ENCODE measurements at regions not wholly inside any gene's neighbourhood (a gene's known extent, or its start where the extent isn't known, plus 50 kb on each side); places are given as distances from the start of the nearest gene placed in this dataset.

DNA sequence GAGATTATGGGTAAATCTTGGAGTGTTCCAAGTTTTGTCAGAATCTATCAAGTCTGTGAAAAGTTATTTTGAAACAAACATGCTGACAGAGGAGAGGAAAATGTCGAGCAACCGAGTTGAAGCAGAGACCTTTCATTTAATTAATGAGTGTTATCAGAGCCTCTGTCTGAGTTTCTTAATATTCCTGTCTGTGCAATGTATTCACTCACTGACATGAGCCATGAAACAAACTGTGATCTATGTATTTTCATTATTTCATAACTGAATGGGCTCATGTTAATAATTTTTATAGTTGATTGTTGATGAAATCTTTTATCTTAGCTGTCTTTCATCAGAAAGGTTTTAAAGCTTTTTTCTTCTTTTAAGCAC is 144.2 kb upstream of the FAR2 start:
- TF ChIP-seq, protein P1, sequence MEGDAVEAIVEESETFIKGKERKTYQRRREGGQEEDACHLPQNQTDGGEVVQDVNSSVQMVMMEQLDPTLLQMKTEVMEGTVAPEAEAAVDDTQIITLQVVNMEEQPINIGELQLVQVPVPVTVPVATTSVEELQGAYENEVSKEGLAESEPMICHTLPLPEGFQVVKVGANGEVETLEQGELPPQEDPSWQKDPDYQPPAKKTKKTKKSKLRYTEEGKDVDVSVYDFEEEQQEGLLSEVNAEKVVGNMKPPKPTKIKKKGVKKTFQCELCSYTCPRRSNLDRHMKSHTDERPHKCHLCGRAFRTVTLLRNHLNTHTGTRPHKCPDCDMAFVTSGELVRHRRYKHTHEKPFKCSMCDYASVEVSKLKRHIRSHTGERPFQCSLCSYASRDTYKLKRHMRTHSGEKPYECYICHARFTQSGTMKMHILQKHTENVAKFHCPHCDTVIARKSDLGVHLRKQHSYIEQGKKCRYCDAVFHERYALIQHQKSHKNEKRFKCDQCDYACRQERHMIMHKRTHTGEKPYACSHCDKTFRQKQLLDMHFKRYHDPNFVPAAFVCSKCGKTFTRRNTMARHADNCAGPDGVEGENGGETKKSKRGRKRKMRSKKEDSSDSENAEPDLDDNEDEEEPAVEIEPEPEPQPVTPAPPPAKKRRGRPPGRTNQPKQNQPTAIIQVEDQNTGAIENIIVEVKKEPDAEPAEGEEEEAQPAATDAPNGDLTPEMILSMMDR (IDR thresholded peaks at IDR 0.05), result no peak
- no peak for TF ChIP-seq POLR2A (IDR thresholded peaks at IDR 0.05)
